CD4-positive, alpha-beta T cell treated with Interleukin-2 at 100 ng/mL for 4 hours (primary cell): ENCODE measurements at regions not wholly inside any gene's neighbourhood (a gene's known extent, or its start where the extent isn't known, plus 50 kb on each side); places are given as distances from the start of the nearest gene placed in this dataset.
A peak's percentile ranks its signal among the peaks of the same experiment; 100 is the strongest.
"Not testable (repeated sequence)": the region's sequence is repeated elsewhere in the genome, so short reads cannot be mapped to it uniquely, and the experiment has no call there.

Source experiments
- DNase-seq: peaks from one replicate; pipeline ENCODE4 v3.0.0-alpha.2; 2020; ENCODE audit warnings: low spot score

DNA sequence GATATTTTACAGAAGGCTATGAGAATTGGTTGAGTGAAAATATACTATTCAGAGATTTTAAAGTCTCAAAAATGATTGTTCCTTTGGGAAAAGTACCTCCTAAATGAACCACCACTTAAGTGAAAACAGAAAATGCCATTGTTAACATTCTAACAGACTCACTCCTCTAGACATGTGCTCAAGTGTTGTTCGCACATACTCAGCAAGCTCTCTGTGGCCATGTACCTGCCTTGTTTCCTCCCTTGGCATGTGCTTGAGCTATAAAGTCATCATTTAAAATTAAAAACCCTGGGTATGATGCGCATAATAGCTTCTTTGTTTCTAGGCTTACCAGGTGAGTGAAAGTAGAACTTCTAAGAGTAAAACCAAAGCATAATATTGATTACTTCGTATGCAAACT, 343.2 kb upstream of the VRK2 start:
- DNase-seq, result no peak

DNA sequence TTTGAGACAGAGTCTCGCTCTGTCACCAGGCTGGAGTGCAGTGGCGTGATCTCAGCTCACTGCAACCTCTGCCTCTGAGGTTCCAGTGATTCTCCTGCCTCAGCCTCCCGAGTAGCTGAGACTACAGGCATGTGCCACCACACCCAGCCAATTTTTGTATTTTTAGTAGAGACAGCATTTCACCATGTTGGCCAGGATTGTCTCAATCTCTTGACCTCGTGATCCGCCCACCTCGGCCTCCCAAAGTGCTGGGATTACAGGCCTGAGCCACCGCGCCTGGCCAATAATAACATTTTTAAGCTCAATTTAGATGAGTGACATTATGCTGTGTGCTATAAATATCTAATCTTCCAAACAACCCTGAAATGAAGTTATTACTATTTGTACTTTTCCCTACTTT, 338.8 kb upstream of the VRK2 start:
- not testable (repeated sequence) for DNase-seq

GRCh38 chr2:57711991-57712390, 334.6 kb upstream of the VRK2 start:
- no peak for DNase-seq

- peak; percentile 22 for DNase-seq
Observed at GRCh38 chr2:57720728-57721627, 325.6 kb upstream of the VRK2 start.

DNA sequence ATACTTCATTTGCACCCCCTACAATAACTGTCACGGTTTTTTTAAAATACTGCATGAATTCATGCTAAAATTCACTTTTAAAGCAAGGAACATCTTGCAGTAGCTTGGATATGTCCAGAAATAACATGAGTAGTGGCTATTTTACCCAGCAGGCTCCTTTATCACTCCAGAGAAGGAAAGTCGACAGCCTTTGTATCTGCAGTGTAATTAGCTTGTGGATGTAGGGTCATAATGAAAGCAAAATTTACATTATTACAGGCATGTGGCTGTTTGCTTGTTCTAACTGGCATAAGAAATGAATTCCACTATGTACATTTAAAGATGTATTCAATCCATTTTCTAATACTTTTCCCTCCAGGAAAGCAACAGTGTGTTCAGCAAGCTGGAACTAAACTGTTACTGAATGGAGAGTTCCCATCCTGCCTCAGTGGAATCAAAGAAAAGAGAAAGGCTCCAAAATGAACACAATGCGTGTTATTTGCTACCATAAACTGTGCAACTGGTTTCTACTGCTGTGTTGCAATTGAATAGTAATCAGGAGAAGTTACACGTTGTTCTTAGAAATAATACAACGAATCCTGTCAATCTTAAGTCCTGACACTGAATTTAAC, 321.2 kb upstream of the VRK2 start:
- DNase-seq, result no peak

GRCh38 chr2:57726294-57726693, 320.3 kb upstream of the VRK2 start:
- DNase-seq, result no peak

DNA sequence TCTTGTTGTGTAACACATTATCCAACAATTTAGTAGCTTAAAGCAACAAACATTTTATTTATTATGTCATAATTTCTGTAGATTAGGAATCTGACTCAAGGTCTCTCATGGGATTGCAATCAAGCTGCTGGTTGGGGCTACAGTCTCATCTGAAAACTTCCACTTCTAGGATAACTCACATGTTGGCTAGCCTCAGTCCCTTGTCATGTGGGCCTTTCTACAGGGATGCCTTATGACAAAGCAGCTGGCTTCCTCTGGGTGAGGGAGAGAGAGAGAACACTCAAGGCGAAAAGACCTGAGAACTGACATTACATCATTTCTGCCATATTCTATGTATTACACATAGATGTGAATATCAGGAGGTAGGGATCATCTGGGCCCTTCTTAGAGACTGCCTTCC, 317.9 kb upstream of the VRK2 start:
- no peak for DNase-seq

- DNase-seq, result no peak
Observed at GRCh38 chr2:57733956-57734355, 312.6 kb upstream of the VRK2 start.

GRCh38 chr2:57740891-57741290, 305.7 kb upstream of the VRK2 start:
- no peak for DNase-seq

DNA sequence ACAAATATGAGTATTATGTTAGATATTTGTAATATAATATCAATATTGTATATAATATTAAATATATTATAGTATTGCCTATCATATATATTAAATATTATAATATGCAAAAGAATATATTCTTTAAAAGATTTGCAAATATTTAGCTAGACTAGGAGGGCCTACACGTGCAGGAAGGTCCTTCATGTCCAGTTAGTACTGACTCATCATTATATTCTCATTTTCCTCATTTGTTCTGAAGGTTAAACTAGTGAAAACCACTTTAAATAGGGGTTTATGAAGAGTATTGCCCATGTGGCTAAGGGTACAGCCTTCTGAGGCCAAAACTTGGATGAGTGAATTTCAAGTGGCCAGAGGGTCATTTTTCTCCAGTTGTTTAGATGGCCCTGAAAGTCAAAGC, 293.0 kb upstream of the VRK2 start:
- DNase-seq, result no peak

DNA sequence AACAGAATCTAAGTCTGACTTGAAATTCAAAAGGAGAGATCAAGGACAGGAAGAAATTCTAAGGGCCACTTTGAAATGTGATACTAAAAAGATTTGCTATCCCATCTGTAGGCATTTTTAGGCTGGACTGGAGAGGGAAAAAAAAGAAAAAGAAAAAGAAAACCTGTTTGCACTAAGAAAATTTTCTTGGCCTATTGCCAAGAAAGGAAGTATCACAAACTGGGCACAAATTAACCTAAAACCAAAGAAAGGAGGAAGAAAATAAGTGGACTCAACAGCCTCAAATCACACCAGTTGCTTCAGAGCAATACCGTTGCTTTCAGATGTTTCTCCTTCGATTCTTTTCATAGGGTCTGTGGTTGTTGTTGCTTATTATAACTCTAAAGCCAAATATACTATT, 287.9 kb upstream of the VRK2 start:
- DNase-seq, result no peak

GRCh38 chr2:57759131-57759530, 287.5 kb upstream of the VRK2 start:
- DNase-seq, result no peak

DNA sequence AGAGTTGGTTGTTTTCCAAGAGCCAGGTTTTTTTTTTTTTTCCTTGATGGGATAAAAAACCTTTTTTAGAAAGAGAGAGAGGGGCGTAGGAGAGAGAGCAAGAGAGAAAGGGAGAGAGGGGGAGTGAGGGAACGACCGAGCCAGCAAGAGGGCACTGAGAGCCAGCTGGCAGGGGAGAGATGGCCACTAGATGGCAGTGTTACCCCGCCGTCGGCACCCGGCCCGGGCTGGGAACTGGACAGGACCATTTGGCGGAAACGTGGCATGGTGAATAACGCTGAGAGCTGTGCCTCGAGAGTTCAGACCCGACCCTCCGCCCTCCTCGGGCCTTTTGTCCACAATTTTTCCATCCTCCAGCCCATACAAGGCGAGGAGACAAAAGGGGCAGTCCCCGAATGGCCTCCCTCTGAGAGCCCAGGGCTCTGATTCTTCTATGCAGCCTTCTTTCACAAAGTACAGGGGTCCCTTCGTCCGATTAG, 286.7 kb upstream of the VRK2 start:
- peak; percentile 70 for DNase-seq

- DNase-seq, result no peak
Observed at GRCh38 chr2:57760381-57760801, 286.2 kb upstream of the VRK2 start.

GRCh38 chr2:57776916-57777315, 269.7 kb upstream of the VRK2 start:
- DNase-seq, result no peak

GRCh38 chr2:57782587-57782986, 264.0 kb upstream of the VRK2 start:
- DNase-seq, result no peak

GRCh38 chr2:57793310-57793709, 253.3 kb upstream of the VRK2 start:
- no peak for DNase-seq

DNA sequence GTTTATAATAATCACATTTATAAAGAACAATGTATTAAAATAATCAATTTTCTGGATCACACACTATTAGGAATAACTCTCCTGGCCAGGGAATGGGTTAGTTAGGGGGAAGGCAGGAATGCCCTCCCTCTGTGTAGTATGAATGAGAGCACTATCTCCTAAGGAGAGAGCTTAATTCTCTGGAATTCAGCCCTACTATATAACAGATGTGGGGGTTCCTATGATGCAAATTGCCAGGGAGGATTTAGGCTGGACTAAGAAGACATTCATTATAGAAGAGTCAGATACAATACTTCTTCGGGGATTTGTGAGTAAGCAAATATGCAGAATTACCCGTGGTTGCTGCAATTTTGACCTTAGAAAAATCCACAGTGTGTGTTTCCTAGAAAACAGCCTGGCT, 250.1 kb upstream of the VRK2 start:
- no peak for DNase-seq

GRCh38 chr2:57798346-57798745, 248.3 kb upstream of the VRK2 start:
- no peak for DNase-seq

DNA sequence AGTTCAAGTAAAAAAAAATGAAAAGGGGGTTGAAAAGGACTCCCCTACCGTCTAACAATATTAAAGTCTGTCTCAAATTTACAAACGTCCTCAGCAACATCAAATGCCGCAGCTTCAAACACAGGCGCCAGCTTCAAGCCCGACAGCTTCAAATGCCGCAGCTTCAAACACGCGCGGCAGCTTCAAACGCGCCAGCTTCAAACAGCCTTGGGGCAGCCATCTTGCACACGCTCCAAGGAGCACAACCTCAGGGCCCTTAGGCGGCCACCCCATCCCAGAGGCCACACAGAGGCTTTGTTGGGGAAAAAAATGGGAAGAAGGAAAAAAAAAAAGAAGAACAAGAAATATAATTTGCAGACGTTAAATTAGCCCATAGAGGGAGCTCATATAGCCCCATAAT, 244.4 kb upstream of the VRK2 start:
- no peak for DNase-seq

DNA sequence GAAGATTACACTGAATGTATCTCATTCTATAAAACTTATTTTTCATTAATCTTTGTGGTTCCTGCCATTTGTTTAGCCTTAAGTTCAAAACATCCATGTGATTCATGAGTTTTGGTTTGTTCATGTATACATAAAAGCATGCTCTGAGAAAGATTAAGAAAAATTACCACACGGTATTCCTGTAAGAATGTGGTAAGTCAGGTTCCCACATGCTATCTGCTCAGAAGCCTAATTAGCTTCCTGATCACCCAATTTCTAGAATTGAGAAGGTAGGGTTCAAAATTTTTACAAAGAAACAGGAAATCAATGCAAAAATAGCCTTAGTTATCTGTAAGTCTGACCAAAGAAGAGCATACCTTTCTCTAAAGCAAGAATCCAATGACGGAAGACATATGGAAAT, 241.6 kb upstream of the VRK2 start:
- no peak for DNase-seq

DNA sequence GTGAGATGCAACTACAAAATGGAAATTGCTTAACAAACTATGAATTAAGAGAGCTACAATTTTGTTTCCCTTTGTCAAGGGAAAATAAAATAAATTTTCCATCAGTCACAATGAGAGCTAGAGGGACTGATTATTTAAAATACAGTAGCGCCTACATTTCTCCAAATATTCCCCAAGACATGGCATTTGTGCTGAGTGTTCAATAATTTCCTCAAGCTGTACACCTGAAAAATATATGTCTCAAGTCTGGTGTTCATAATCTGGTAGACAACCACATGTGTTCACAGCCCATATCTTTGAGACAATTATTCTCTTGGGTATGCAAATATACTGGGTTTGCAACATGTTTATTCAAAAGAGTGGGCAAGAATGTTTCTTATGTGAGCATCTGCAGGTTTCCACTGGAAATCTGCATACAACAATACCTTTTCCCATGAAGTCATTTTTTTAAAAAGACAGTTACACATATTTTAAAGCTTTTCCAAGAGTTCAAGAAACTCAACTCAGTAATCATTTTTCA, 240.1 kb upstream of the VRK2 start:
- no peak for DNase-seq

GRCh38 chr2:57809230-57809629, 237.4 kb upstream of the VRK2 start:
- DNase-seq, result no peak
